ENCODE measurements at regions not wholly inside any gene's neighbourhood (a gene's known extent, or its start where the extent isn't known, plus 50 kb on each side); places are given as distances from the start of the nearest gene placed in this dataset.

DNA sequence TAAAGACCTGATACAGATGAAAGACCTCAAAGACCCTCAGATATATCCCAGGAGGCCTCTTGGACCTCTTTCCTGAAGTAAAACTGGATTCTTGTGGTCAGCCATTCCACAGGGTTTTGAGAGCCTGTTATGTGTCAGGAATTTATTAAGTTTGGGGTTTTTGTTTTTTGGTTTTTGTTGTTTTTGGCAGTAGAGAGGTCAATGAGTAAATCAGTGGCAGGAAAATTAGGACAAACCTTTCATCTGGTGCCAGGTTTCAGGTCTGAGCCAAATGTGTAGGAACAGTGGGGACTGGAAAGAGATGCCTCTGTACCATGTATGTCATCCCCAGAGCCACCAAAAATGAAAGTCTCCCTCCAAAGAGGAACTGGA is 520.4 kb upstream of the MDFIC2 start:
- Histone ChIP-seq H3K9me2 (replicated peaks; ENCODE audit: insufficient read depth, low read length) (no peaks in the 10 kb centered on the region), H3K27me3 (ENCODE audit: low read length) (no peaks in the 10 kb centered on the region), H3K36me3 (ENCODE audit: insufficient read depth, low read length) (no peaks in the 10 kb centered on the region), H2AFZ (ENCODE audit: low read length) (no peak overlapping the region), H3K4me2 (ENCODE audit: low read depth, low read length, poor library complexity, severe bottlenecking) (no peak overlapping the region), H3K4me3 (ENCODE audit: low read length) (no peak overlapping the region), H3K27ac (ENCODE audit: low read length) (no peak overlapping the region), H3K9ac (ENCODE audit: low read length) (no peak overlapping the region), H3K4me1 (ENCODE audit: low read length) (no peaks in the 10 kb centered on the region), H3K79me2 (ENCODE audit: low read length) (no peaks in the 10 kb centered on the region), H4K20me1 (ENCODE audit: insufficient read depth, low read depth, low read length) (no peaks in the 10 kb centered on the region), H3K9me3 (ENCODE audit: low read length) (no peaks in the 10 kb centered on the region)
- DNase-seq, result no peak

DNA sequence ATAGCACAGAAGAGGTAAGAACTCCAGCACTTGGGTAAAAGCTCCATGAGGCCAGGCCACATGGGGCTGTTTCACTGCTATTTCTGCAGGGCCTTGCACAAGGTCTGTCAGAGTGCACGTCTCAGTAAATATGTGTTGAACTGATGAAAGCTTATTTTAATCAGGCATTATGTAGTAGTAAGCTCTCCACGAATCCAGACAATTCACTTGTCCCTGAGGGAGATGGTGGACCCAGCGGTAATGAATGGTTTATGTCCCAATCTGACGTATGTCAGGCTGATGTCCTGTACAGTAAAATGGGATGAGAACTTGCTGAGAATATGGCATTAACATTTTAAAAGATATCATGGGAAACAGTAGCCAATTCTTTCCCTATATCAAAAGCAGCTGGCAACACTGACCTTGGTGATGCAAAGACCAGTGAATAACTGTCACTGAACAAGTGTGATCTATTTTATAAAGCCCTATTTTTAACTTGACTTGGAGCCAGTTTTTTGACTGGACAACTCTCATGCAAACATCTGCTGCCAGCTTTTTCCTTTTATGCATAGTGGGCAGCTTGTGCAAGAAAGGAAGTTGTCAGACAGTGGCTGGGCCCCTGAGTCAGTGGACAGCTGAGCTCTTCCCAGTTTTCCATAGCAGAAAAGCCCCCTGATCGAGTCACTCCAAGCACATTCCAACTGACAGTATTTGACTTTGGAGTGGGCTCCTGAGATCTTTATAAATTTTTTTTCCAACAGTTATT is 519.8 kb upstream of the MDFIC2 start:
- Histone ChIP-seq H4K20me1 (ENCODE audit: insufficient read depth, low read depth, low read length) (no peaks in the 10 kb centered on the region), H3K9ac (ENCODE audit: low read length) (no peak overlapping the region), H3K4me3 (ENCODE audit: low read length) (no peak overlapping the region), H3K9me3 (ENCODE audit: low read length) (no peaks in the 10 kb centered on the region), H3K9me2 (replicated peaks; ENCODE audit: insufficient read depth, low read length) (no peaks in the 10 kb centered on the region), H3K27ac (ENCODE audit: low read length) (no peak overlapping the region), H2AFZ (ENCODE audit: low read length) (no peak overlapping the region), H3K79me2 (ENCODE audit: low read length) (no peaks in the 10 kb centered on the region), H3K36me3 (ENCODE audit: insufficient read depth, low read length) (no peaks in the 10 kb centered on the region), H3K27me3 (ENCODE audit: low read length) (no peaks in the 10 kb centered on the region), H3K4me1 (ENCODE audit: low read length) (no peaks in the 10 kb centered on the region), H3K4me2 (ENCODE audit: low read depth, low read length, poor library complexity, severe bottlenecking) (no peak overlapping the region)
- no peak for DNase-seq

DNA sequence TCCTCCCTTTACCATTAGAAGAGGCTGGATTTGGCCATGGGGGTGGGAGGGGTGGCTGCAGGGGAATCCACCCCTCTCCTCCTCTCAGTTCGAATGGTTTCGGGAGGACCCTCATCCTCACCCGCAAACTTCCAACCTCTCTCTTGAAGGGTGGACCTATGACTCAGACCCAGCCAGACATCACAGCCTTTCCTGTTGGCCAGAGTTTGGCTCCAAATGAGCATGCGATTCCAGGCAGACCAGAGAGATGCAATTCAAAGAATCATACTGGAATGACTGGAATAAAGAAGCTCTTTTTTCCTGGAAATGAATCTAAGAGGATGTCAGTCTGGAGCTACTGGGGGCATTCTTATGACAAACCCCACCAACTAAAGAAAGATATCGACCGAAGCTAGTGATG is 516.7 kb upstream of the MDFIC2 start:
- Histone ChIP-seq H3K9me3 (ENCODE audit: low read length) (no peaks in the 10 kb centered on the region), H3K9me2 (replicated peaks; ENCODE audit: insufficient read depth, low read length) (no peaks in the 10 kb centered on the region), H3K36me3 (ENCODE audit: insufficient read depth, low read length) (no peaks in the 10 kb centered on the region), H2AFZ (ENCODE audit: low read length) (no peak overlapping the region), H3K9ac (ENCODE audit: low read length) (no peak overlapping the region), H3K4me1 (ENCODE audit: low read length) (no peaks in the 10 kb centered on the region), H3K4me3 (ENCODE audit: low read length) (no peak overlapping the region), H3K4me2 (ENCODE audit: low read depth, low read length, poor library complexity, severe bottlenecking) (no peak overlapping the region), H3K27ac (ENCODE audit: low read length) (no peak overlapping the region), H4K20me1 (ENCODE audit: insufficient read depth, low read depth, low read length) (no peaks in the 10 kb centered on the region), H3K79me2 (ENCODE audit: low read length) (no peaks in the 10 kb centered on the region), H3K27me3 (ENCODE audit: low read length) (no peaks in the 10 kb centered on the region)
- no peak for DNase-seq

DNA sequence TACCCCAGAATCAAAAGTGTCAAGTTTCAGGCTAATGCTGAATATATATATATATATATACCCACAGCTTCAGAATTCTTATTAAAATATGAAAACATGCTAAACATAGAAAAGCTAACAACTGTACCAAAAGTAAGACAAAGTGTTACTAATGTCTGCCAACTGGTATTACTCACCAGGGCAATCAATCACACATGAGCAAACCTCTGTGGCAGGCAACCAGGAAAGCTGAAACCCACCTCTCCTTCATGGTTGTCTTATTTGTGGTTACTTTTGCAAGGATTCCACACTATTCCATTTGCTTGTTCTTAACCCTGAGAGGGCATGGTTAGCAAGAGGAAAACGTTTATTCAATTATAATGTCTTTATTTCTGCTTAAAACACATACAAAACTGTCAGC is 512.3 kb upstream of the MDFIC2 start:
- no peak for DNase-seq
- H3K27ac ChIP-seq (ENCODE audit: low read length), result no peak overlapping the region

DNA sequence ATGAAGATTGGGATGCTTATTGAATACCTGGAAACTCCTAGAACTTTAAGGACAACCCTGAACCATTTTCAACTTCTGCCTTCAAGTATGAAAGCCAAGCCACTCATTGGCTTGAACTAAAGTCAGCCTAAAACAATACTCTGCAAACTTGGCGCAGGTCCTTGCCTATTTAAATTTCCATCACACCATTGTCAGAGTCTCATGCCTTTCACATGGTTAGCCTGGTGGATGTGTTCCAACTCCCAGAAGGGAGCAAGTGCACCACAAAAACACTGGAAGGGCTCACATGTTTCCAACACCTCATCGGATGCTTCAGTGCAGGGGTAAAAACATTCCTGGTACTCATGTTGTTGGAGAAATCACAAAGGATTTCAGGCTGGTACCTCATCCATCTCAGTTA is 511.6 kb upstream of the MDFIC2 start:
- DNase-seq, result no peak
- H2AFZ ChIP-seq (ENCODE audit: low read length), result no peak overlapping the region
- H3K9ac ChIP-seq (ENCODE audit: low read length), result no peak overlapping the region
- H3K9me3 ChIP-seq (ENCODE audit: low read length), result no peaks in the 10 kb centered on the region
- H3K4me3 ChIP-seq (ENCODE audit: low read length), result no peak overlapping the region
- no peak overlapping the region for H3K27ac ChIP-seq (ENCODE audit: low read length)
- H3K4me1 ChIP-seq (ENCODE audit: low read length), result no peaks in the 10 kb centered on the region
- H3K4me2 ChIP-seq (ENCODE audit: low read depth, low read length, poor library complexity, severe bottlenecking), result no peak overlapping the region
- no peaks in the 10 kb centered on the region for H3K27me3 ChIP-seq (ENCODE audit: low read length)
- no peaks in the 10 kb centered on the region for H4K20me1 ChIP-seq (ENCODE audit: insufficient read depth, low read depth, low read length)
- no peaks in the 10 kb centered on the region for H3K79me2 ChIP-seq (ENCODE audit: low read length)
- no peaks in the 10 kb centered on the region for H3K9me2 ChIP-seq (replicated peaks; ENCODE audit: insufficient read depth, low read length)
- H3K36me3 ChIP-seq (ENCODE audit: insufficient read depth, low read length), result no peaks in the 10 kb centered on the region

More for the DNA sequence above, 512.3 kb upstream of the MDFIC2 start:
- Histone ChIP-seq H3K9me2 (replicated peaks; ENCODE audit: insufficient read depth, low read length) (no peaks in the 10 kb centered on the region), H3K4me1 (ENCODE audit: low read length) (no peaks in the 10 kb centered on the region), H3K36me3 (ENCODE audit: insufficient read depth, low read length) (no peaks in the 10 kb centered on the region), H2AFZ (ENCODE audit: low read length) (no peak overlapping the region), H3K4me3 (ENCODE audit: low read length) (no peak overlapping the region), H4K20me1 (ENCODE audit: insufficient read depth, low read depth, low read length) (no peaks in the 10 kb centered on the region), H3K79me2 (ENCODE audit: low read length) (no peaks in the 10 kb centered on the region), H3K9me3 (ENCODE audit: low read length) (no peaks in the 10 kb centered on the region), H3K9ac (ENCODE audit: low read length) (no peak overlapping the region), H3K27me3 (ENCODE audit: low read length) (no peaks in the 10 kb centered on the region), H3K4me2 (ENCODE audit: low read depth, low read length, poor library complexity, severe bottlenecking) (no peak overlapping the region)

DNA sequence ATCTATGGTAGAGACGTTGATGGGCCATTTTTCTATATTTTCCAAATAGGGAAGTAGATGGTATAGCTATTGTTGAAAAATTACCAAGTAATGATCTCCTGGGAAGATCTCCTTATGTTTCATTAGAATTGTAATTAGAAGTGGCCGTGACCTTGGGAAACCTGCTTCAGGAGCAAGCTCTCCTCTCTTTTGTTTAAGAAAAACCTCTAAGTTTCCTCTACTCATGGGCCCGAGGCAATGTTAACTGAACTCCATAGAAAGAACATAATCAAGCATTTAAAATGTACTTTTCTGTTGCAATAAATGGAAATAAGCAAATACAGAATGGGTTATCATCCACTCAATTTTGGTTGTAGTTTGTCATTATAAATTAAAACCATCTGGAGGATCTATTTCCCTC is 511.2 kb upstream of the MDFIC2 start:
- H3K9me3 ChIP-seq (ENCODE audit: low read length), result no peaks in the 10 kb centered on the region
- no peaks in the 10 kb centered on the region for H3K27me3 ChIP-seq (ENCODE audit: low read length)
- no peak for DNase-seq
- H3K4me3 ChIP-seq (ENCODE audit: low read length), result no peak overlapping the region
- H3K4me2 ChIP-seq (ENCODE audit: low read depth, low read length, poor library complexity, severe bottlenecking), result no peak overlapping the region
- no peaks in the 10 kb centered on the region for H3K79me2 ChIP-seq (ENCODE audit: low read length)
- H4K20me1 ChIP-seq (ENCODE audit: insufficient read depth, low read depth, low read length), result no peaks in the 10 kb centered on the region
- no peaks in the 10 kb centered on the region for H3K4me1 ChIP-seq (ENCODE audit: low read length)
- no peak overlapping the region for H2AFZ ChIP-seq (ENCODE audit: low read length)
- no peaks in the 10 kb centered on the region for H3K36me3 ChIP-seq (ENCODE audit: insufficient read depth, low read length)
- H3K27ac ChIP-seq (ENCODE audit: low read length), result no peak overlapping the region
- H3K9ac ChIP-seq (ENCODE audit: low read length), result no peak overlapping the region
- no peaks in the 10 kb centered on the region for H3K9me2 ChIP-seq (replicated peaks; ENCODE audit: insufficient read depth, low read length)

DNA sequence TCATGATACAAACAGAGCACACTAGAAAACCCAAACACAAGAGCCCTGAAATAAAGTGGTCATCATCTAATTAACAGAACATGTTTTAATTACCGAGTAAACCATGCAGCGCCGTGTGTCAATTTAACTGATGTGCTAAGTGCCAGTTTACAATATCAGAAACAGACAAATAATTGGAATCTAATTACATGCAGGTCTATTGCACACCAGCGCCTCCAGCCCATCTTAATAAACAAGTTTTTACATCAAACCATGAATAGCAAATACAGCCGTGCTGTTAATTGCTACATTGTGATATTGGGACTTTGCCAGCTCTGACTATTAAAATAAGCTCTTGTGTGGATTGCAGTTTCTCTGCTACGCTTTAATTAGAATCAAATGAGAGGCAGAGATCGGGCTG is 510.2 kb upstream of the MDFIC2 start:
- no peak for DNase-seq
- Histone ChIP-seq H3K79me2 (ENCODE audit: low read length) (no peaks in the 10 kb centered on the region), H2AFZ (ENCODE audit: low read length) (no peak overlapping the region), H4K20me1 (ENCODE audit: insufficient read depth, low read depth, low read length) (no peaks in the 10 kb centered on the region), H3K4me1 (ENCODE audit: low read length) (no peaks in the 10 kb centered on the region), H3K4me3 (ENCODE audit: low read length) (no peak overlapping the region), H3K9me2 (replicated peaks; ENCODE audit: insufficient read depth, low read length) (no peaks in the 10 kb centered on the region), H3K9me3 (ENCODE audit: low read length) (no peaks in the 10 kb centered on the region), H3K4me2 (ENCODE audit: low read depth, low read length, poor library complexity, severe bottlenecking) (no peak overlapping the region), H3K36me3 (ENCODE audit: insufficient read depth, low read length) (no peaks in the 10 kb centered on the region), H3K9ac (ENCODE audit: low read length) (no peak overlapping the region), H3K27me3 (ENCODE audit: low read length) (no peaks in the 10 kb centered on the region), H3K27ac (ENCODE audit: low read length) (no peak overlapping the region)

DNA sequence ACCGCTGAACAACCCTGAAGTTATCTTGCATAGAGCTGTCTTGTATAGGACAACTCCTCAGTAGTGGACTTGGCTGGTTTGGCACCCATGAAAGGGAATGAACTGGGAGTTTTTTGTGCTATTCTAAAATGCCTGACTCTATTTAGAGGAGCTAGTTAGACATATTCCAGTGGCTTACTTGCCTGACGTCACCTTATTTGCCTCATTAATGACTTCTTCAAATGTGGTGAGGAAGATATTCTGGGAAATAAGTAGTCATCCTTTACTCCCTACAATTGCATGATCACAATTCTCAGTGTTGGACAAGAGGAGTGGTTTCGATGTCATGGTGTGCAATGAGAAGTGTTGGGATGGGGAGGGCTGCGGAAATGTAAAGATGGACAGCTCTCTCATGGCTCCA is 509.2 kb upstream of the MDFIC2 start:
- Histone ChIP-seq H3K9me3 (ENCODE audit: low read length) (no peaks in the 10 kb centered on the region), H3K27ac (ENCODE audit: low read length) (no peak overlapping the region), H3K9me2 (replicated peaks; ENCODE audit: insufficient read depth, low read length) (no peaks in the 10 kb centered on the region), H3K4me1 (ENCODE audit: low read length) (no peaks in the 10 kb centered on the region), H4K20me1 (ENCODE audit: insufficient read depth, low read depth, low read length) (no peaks in the 10 kb centered on the region), H3K27me3 (ENCODE audit: low read length) (no peaks in the 10 kb centered on the region), H3K4me2 (ENCODE audit: low read depth, low read length, poor library complexity, severe bottlenecking) (no peak overlapping the region), H2AFZ (ENCODE audit: low read length) (no peak overlapping the region), H3K36me3 (ENCODE audit: insufficient read depth, low read length) (no peaks in the 10 kb centered on the region), H3K9ac (ENCODE audit: low read length) (no peak overlapping the region), H3K79me2 (ENCODE audit: low read length) (no peaks in the 10 kb centered on the region), H3K4me3 (ENCODE audit: low read length) (no peak overlapping the region)
- DNase-seq, result no peak

DNA sequence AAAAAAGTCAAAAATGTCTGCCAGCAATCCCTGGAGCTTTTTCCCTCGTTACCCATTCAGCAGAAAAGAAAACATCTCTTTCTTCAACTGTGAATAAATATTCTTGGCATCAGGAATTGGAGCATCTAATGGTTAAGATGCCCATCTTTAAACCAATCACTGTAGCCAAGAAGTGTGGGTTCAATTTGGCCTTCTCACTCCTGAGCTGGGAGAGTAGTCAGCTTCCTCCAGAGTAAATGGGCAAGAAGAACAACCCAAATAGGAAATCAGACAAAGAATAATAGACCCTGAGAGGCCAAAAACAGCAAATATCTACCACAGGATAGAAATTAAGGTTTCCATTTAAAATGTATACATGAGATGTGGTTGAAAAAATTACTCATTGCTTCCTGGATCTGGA is 508.0 kb upstream of the MDFIC2 start:
- Histone ChIP-seq H3K4me3 (ENCODE audit: low read length) (no peak overlapping the region), H3K9me2 (replicated peaks; ENCODE audit: insufficient read depth, low read length) (no peaks in the 10 kb centered on the region), H3K9me3 (ENCODE audit: low read length) (no peaks in the 10 kb centered on the region), H4K20me1 (ENCODE audit: insufficient read depth, low read depth, low read length) (no peaks in the 10 kb centered on the region), H3K4me2 (ENCODE audit: low read depth, low read length, poor library complexity, severe bottlenecking) (no peak overlapping the region), H3K4me1 (ENCODE audit: low read length) (no peaks in the 10 kb centered on the region), H3K27me3 (ENCODE audit: low read length) (no peaks in the 10 kb centered on the region), H2AFZ (ENCODE audit: low read length) (no peak overlapping the region), H3K79me2 (ENCODE audit: low read length) (no peaks in the 10 kb centered on the region), H3K9ac (ENCODE audit: low read length) (no peak overlapping the region), H3K36me3 (ENCODE audit: insufficient read depth, low read length) (no peaks in the 10 kb centered on the region), H3K27ac (ENCODE audit: low read length) (no peak overlapping the region)
- DNase-seq, result no peak
